GM18907 (cell line): ENCODE measurements at regions not wholly inside any gene's neighbourhood (a gene's known extent, or its start where the extent isn't known, plus 50 kb on each side); places are given as distances from the start of the nearest gene placed in this dataset.

Experiments
- ATAC-seq: cut with Tn5 transposase; IDR thresholded peaks from one replicate; pipeline ENCODE4 v1.9.1; 2021; ENCODE audit warnings: mild to moderate bottlenecking, moderate library complexity; ENCODE audit not compliant: unreplicated experiment

DNA sequence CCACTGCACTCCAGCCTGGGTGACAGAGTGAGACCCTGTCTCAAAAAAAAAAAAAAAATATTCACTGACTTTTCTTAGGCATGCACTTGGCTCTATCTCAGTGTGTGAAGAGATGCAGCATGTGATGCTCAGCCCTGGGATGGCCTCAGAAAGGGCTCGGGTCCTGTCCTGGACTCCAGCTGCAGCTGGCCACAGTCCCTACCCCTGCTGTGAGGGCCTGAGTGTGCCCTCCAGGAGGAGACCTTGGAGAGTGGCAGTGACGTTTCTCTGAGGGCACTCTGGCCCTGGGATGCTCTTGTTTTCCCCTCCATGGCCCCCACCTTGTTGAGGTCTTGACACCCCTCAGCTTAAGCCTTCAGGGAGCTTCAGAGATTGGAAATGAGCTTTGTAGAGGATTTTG lies 81.9 kb upstream of the POU3F1 start:
- no peak for ATAC-seq

DNA sequence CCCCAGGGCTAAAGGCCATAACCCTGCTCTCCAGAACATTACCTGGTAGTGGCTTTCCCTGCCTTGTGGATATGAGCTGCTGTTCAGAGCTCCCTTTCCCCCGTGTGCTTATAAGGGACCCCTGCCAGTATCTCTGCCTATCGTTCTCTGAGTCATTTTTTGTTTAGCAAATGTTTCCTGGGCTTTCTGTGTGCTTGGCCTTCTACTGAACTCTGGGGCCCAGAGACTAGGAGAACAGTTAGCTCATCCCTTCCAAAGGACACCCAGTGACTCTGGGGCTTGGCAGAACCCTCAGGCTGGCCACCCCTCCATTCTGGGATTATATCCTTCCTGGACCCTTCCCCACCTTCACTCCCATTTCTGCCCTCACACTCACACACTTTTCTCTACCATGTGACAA lies 80.8 kb upstream of the POU3F1 start:
- no peak for ATAC-seq

DNA sequence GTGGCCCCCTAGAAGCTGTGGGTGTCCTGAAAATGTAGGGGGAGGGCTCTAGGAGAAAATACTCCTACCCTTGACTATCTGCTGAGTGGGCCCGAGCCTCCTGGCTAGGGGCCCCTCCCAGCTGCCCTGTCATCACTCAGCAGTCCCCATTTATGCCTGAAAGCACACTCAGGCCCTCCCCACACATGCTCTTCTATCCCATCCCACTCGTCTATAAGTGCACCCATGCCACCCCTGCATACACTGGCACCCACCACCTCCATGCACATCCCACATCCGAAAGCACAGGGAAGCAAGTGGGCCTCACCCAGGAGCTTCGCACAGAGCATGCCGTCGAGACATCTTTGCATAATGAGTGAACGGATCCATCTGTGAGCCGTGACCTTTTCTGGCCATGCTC lies 80.4 kb upstream of the POU3F1 start:
- ATAC-seq = no peak

DNA sequence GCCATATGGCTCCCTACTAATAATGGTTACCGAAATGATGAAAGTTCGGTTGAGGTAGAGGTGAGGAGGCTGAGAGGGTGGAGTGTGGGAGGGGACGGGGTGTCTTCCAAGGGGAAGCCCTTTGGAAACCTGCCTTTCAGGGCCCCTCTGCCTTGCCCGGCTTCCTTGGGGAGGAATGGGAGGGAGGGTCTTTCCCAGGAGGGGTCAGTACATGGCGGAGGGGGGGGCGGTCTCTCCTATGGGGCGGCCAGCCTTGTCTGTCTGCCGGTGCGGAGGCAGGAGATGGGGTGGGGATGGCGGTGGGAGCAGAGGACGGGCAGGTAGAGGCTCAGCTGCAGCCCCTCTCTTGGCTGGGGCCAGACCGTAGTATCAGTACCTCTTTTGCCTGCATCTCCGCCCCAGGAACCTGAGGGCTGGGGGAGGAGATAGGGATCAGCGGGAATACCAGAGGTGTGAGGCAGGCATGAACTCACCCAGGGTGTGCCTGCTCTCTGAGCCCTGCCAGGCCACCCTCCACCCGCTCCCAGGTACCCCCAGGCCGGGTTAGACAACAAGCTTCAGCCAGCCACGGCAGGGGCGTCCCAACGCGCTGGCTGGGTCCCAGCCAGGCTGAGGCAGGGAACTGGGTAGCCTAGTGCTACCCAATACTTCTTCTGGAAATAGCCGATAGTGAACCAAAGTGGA lies 79.4 kb upstream of the POU3F1 start:
- no peak for ATAC-seq

DNA sequence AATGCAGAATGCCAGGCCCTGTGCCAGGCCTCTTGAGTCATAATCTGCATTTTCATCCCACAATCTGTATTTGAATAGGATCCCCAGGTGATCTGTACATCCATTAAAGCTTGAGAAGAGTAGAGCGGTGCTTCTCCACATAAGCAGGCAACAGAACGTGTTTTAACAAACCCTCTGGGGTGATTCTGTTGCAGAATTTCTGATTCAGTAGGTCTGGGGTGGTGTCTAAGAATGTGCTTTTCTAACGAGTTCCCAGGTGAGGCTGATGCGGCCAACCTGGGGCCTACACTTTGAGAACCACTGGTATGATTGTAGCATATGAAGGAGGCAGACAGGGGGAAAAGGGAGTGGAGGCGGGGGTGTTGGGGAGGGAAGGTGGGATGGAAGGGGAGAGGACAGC lies 78.4 kb upstream of the POU3F1 start:
- no peak for ATAC-seq

DNA sequence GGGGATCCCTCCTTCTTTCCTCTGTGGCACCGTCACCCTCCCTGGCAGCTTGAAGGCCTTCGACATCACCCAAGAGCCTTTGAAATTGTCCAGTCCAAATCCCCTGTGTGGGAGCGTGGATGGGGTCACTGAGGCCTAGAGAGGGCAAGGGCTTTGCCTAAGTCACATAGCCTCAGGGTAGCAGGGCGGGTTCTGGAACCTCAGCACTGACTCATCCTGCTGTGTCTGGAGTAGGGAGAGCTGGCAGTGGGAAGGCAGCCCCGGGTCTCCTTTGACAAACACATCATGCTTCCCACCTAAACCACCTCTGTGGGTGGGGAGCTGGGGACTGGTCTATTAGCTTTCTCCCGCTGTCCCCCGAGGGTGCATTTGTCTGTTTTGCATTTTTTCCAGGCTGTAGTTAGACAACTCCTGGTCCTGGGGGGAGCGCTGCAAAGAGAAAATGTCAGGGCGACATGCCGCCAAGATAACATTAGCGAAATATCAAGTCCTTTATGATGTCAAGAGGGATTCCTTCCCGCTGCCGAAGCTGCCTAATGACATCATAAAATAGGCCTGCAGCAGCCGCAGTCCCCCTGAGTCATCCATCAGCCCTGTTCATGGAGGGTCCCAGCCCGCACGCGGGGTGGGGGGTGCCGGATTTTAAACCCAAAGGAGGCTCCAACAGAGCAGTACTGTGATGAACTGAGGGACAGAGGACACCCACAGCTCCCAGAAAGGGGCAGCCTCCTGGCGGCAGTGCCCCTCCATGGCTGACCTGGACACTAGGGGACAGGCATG lies 77.0 kb upstream of the POU3F1 start:
- no peak for ATAC-seq

DNA sequence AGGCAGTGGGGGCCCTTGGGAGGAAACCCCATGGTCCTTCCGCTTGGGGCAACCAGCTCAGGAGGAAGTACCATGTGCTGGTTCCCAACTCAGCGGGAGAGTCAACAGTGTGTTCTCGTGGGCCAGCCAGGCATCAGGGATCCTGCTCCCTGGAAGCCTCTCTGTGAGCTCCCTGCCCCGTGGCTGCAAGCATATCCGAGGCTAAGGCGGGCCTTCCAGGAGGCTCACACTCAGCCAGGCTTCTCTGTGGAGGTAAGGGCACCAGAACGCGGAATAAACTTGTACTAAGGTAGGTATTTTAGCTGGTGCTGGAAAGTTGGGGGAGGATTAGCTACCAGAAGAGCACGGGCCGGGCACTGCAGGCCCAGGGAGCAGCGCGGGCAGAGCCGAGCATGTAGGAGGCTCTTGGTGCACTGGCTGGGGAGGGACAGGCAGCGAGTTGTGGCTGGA lies 74.7 kb upstream of the POU3F1 start:
- ATAC-seq = no peak

DNA sequence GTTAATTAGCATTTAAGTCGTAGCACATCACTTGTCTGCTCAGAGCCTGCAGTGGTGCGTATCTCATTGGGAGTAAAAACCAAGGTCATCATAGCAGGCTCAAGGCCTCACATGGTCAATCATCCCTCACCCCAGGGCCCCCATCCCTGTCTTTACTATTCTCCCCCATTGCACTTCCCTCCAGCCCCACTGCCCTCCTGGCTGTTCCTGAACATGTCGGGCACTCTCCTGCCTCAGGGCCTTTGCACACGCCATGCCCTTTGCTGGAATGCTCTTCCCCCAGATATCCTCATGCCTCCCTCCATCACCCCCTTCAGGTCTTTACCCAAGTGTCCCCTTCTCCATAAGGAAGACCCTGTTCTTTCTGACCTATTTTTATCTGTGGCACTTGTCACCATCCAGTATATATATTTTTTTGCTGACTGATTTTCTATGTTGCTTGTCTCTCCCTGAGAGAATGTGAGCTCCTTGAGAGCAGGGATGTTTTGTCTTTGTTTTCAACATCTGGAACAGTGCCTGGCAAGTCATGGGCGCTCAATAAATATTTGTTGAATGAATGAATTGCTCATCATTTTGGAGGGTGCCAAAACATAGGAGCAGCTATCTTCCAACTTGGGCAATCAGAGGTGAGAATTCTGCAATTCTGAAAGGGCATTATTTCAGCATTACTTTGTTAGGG lies 74.1 kb upstream of the POU3F1 start:
- ATAC-seq = no peak

DNA sequence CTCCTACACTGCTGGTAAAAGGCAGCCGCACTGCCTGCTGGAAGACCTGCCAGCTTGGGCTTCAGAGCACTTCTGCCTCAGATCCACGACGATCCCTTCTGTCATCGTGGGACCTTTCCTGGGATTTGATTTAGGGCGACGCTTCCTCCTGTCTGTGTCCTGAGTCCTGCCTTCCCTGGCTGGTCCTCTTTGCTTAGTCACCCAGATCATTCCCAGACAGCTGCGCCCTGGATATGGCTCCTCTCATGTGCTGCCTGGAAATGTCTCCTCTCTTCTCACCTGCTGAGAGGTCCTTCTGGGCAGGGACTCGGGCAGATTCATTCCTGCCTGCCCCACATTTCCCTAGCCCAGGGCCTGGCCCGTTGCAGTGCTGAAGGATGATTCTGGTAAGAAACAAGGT lies 72.4 kb upstream of the POU3F1 start:
- ATAC-seq = no peak

DNA sequence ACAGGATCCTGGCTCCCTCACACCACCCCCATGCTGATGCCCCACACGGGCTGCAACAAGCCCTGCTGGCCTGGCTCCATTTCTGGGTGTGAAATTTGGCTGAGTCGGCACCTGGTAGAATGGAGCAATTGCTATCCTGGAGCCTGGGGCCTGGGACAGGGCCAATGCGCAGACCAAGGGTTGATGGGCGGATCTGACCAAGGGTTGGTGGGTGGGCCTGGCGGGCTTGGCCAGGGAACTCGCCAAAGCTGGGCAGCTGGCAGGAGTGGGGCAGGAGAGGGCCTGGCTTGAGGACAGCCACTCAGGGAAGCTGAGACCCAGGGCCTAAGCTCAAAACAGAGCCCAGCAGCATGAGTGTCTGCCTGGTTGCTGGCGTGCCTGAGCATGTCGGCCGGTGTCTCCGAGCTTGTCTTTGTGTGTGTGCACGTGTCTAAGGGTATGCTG lies 70.9 kb upstream of the POU3F1 start:
- no peak for ATAC-seq

DNA sequence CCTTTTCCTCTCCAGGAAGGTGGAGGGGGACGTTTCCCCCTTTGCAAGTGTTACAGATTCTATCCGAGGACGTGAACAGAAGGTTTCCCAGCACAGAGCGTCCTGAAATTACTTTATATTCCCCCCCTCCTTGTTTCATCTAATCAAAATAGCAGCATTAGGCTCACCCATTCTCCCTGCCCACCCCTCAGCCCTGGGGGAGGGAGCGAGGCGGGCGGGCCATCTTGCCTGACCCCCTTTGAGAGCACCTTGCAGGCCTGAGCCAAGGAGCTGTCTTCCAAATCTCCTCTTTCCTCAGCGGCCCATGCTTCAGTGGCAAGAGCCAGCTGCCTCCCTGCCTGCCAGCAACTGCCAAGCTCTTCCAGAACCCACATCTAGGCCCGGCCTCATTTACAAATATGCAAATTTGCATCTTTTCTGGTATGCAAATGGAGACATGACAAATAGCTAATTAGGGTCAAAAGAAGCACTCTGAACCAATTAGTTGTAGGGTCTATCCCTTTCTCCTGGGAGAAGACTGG lies 69.1 kb upstream of the POU3F1 start:
- no peak for ATAC-seq

DNA sequence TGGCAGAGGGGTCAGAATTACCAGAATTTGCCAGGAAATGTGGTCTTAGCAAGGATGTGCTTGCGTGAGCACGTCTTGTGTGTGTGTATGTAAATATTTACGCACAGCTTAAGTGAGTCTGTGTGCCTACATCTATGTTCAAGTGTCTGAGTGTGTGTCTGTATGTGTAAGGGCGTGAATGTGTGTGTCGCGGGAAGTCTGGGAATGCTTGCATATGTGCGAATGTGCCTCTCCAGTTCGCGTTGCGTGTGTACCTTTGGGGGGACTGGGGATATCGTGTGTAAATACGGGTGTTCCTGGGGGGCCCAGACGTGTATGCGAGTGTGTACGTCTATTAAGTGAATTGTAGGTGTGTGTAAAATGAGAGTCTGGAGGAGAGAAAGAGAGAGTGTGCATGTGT lies 68.6 kb upstream of the POU3F1 start:
- no peak for ATAC-seq

DNA sequence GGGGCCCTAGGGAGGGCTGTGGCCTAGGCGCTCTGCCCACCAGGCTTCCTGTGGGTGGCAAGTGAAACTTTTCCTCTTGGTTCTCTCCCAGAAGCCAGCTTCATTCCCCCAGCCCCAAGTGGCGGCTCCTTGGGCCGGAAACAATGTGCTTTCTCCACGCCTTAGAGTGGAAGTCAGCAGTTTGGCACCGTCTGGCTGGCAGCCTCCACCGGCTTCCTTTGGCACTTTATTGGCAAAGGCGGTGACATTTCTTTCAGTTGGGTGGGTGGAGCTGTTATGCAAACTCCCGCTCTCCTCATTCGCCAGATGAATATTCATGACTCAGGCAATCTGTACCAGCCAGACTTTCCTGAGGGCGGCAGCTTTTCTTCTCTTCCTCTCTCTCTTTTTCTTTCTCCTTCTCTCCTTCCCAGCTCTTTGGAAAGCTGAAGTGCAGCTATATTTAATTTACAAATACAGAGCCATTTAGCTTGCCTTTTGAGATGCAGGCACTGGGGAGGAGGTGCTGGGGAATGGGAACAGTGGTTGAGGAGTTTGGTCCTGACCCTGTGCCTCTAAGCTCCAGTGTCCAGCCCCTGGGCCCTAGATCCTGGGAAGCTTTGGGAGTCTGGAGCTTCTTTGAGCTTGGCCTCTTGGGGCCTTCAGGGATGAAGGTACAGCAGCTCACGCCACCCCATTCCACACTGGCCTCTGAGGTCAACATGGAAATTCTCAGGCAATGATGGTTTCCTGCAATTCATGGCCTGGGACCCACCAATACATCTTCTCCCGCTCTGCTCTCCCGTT lies 67.8 kb upstream of the POU3F1 start:
- no peak for ATAC-seq

DNA sequence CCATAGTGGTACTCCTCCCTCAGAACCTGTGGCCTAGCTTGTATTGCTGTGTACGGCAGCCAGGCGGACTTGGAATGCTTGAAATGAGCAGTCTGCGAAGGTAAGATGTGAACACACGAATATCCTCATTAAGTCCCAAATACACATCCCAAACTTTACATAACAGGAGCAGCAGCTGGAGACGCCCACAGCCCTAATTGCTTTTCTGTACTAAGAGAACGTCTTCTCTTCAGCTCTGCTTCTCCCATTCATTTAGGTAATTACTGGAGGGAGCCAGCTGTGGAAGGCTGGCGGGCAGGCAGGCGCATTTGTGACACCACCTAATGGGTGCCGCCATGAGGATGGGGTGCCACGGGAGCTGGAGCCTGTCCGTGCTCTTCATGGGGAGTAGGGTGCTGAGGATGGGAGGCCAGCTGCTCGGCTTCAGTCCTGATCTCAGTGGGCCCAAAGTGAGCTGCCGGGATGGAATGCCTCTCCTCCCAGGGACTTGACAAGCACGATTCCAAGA lies 66.6 kb upstream of the POU3F1 start:
- ATAC-seq = no peak

DNA sequence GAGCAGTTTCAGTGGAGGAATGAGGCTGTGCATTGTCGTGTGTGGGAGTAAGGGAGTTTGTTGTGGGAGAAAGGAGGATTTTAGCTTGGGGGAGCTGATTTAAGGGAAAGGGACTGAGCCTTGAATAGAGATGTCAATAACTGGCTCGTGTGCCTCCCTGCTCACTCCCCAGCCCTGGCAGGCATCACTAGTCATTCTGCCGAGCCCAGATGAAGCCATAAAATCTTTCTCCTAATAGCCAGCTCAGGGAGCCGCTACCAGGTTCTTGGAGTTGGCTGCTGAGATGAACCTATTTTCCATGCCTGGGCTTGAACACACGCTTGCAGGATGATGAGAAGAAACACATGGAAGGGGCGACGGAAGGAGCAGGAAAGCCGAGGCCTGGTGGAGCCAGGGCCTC lies 65.0 kb upstream of the POU3F1 start:
- no peak for ATAC-seq

DNA sequence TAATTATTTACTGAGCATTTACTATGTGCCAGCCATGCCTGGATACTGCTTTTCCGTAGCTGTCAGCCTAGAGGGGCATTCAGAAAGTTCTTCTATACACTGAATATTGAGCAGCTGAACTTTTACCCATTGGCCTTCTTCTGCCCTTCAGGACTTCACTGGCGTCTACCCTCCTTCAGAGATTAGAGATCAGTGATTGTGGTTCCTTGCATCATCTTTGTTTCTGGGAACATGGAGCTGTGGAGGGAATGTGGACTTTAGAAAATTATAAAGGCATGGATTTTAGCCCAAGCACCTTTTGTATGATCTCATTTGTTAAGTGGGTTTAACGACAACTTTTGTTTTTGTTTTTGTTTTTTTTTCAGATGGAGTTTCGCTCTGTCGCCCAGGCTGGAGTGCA lies 58.7 kb upstream of the POU3F1 start:
- ATAC-seq = no peak

DNA sequence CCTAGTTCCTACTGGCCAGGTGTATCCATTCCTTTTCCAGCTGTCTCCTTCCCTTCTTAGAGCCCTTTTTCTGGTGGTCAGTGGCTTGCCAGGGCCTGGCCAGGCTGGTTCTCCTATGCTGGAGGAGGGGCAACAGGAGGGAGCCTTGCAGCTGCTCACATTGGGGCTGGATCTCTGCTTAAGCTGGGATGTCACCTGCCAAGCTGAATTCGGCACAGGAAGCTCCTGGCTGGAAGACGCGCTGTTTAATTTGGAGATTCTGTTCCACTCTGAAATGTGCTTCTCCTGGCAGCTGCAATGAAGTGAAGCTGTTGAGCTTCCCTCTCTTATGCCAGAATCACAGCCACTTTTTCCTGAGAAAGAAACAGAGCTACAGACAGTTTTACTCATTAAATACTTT lies 56.0 kb upstream of the POU3F1 start:
- no peak for ATAC-seq

DNA sequence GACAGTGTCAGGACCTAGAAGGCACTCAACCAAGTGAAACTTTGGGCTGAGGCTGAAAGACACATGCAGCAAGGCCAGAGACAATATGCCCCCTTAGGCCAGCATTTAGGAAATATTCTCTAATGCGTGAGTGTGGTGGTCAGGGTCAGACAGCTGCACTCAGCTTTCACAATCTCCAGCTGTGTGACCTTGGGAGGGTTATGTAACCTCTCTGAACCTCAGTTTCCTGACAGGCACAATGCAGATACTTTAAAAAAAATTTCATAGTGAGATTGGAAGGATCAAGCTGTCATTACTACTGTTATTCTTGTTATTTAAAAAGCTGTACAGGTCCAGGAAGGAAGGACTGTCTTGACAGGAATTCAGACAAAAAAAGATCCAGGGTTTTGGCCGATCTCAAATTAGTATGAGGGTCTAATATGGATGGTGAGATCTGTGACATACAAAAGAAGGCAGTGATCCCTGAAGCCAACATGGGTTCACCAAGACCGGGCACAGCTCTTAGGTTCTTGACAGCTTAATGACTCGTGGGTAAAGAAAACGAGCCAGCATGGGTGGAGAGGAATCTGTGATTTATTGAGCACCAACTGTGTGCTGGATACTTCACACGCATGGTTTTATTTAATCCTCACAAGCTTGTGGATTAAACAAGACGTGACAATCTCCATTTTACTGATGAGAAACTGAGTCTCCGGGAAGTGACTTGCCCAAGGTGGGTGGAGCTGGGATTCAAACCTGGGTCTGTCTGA lies 54.6 kb upstream of the POU3F1 start:
- no peak for ATAC-seq

DNA sequence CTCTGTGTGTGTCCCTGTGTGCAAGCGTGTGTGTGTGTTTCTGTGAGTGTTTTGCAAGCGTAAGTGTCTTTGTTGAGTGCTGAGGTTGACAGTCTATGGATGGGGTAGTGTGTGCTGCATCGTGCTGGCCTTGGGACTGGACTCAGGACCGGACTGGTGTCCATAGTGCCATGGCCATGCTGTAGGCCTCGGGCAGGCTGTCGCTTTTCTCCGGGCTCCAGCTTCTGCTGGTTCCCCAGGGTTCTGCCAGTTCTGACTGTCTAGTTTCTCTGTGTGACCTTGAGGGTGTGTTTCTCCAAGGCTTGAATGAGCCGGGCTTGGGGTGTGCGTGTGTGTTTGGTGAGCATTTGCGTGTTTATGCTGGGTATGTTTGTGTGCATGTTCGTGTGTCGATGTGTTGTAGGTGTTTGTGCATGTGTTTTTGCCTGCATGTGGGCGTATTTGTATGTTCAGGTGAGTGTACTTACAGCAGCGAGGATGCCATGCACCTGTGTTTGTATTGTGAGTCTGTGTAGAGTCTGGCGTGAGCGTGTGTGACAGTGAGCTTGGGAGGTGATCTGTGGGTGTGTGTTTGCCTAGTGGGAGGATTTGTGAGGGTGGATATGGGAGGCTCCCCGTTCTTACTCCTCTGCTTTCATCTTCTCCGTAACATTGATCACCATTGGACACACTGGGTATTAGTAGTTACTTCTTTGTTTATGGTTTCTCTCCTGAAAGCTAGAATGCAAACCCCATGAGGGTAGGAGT lies 51.7 kb upstream of the POU3F1 start:
- no peak for ATAC-seq
